ENCODE measurements at regions not wholly inside any gene's neighbourhood (a gene's known extent, or its start where the extent isn't known, plus 50 kb on each side); places are given as distances from the start of the nearest gene placed in this dataset.
"Not testable (repeated sequence)": the region's sequence is repeated elsewhere in the genome, so short reads cannot be mapped to it uniquely, and the experiment has no call there.

DNA sequence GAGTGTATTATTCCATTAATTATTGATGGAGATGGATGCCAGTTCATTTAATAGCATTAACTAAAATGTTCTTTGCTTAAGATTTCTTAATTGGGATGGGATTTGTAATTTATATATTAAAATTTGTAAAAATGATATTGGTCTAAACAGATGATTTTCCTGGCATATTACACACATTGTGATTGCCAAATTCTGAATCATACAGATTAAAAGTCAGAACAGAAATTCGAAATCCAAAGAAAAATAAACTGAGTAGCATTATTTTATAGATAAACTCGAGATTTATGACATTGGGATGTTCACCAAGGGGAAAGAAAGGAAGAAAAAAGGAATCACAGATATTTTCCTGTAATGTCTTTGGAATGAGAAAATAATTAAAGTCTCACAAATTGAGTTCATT lies 481.1 kb downstream of the CCER1 start:
- Mint-ChIP-seq H3K36me3 (no peaks in the 10 kb centered on the region), H3K4me1 (ENCODE audit: unreplicated experiment) (no peaks in the 10 kb centered on the region), H3K9me3 (no peaks in the 10 kb centered on the region), H3K27me3 (no peaks in the 10 kb centered on the region), H3K4me3 (no peak overlapping the region), H3K27ac (no peak overlapping the region)
- DNase-seq (ENCODE audit: extremely low spot score, unreplicated experiment): no peak
- TF ChIP-seq, protein P1, sequence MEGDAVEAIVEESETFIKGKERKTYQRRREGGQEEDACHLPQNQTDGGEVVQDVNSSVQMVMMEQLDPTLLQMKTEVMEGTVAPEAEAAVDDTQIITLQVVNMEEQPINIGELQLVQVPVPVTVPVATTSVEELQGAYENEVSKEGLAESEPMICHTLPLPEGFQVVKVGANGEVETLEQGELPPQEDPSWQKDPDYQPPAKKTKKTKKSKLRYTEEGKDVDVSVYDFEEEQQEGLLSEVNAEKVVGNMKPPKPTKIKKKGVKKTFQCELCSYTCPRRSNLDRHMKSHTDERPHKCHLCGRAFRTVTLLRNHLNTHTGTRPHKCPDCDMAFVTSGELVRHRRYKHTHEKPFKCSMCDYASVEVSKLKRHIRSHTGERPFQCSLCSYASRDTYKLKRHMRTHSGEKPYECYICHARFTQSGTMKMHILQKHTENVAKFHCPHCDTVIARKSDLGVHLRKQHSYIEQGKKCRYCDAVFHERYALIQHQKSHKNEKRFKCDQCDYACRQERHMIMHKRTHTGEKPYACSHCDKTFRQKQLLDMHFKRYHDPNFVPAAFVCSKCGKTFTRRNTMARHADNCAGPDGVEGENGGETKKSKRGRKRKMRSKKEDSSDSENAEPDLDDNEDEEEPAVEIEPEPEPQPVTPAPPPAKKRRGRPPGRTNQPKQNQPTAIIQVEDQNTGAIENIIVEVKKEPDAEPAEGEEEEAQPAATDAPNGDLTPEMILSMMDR (conservative IDR thresholded peaks at IDR 0.05): no peak

DNA sequence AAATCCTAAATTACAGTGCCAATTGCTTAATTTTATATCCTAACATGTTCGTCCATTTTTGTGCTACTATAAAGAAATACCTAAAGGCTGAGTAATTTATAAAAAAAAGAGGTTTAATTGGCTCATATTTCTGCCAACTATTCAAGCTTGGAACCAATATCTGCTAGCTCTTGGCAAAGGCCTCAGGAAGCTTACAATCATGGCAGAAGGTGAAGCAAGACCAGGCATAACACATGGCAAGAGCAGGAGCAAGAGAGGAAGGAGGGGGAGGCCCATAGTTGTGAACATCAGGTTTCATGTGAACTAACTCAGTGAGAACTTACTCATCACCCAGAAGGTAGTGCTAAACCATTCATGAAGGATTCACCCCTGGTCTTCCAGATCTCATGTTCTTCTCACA lies 494.3 kb downstream of the CCER1 start:
- TF ChIP-seq, protein P1 (conservative IDR thresholded peaks at IDR 0.05): no peak
- Mint-ChIP-seq H3K4me3 (no peak overlapping the region), H3K27me3 (no peaks in the 10 kb centered on the region), H3K27ac (no peak overlapping the region), H3K4me1 (ENCODE audit: unreplicated experiment) (no peaks in the 10 kb centered on the region), H3K36me3 (no peaks in the 10 kb centered on the region), H3K9me3 (peaks cover 4% of the 10 kb centered on the region)
- no peak for DNase-seq (ENCODE audit: extremely low spot score, unreplicated experiment)

DNA sequence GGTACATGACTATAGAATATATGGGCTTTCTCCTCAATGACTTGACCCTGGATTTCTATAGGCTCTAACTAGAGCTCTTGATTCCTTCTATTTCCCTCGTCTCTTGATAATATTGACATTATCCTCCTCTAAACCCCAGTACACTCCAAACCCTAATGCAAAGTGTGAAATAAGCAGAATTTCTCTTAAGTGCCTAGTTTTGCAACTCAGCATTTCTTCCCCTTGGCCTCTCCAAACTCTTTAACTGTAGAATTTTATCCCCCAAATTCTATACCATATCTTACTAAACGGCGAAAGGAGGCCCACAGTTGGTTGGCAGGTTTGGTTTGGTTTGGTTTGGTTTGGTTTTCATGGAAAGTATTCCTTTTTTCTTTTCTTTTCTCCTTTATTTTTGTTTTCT lies 498.7 kb downstream of the CCER1 start:
- H3K4me1 Mint-ChIP-seq (ENCODE audit: unreplicated experiment): no peaks in the 10 kb centered on the region
- peaks cover 4% of the 10 kb centered on the region for H3K9me3 Mint-ChIP-seq
- no peak overlapping the region for H3K27ac Mint-ChIP-seq
- no peaks in the 10 kb centered on the region for H3K36me3 Mint-ChIP-seq
- no peak for DNase-seq (ENCODE audit: extremely low spot score, unreplicated experiment)
- no peak overlapping the region for H3K4me3 Mint-ChIP-seq
- TF ChIP-seq, protein P1 (conservative IDR thresholded peaks at IDR 0.05): no peak
- H3K27me3 Mint-ChIP-seq: no peaks in the 10 kb centered on the region

DNA sequence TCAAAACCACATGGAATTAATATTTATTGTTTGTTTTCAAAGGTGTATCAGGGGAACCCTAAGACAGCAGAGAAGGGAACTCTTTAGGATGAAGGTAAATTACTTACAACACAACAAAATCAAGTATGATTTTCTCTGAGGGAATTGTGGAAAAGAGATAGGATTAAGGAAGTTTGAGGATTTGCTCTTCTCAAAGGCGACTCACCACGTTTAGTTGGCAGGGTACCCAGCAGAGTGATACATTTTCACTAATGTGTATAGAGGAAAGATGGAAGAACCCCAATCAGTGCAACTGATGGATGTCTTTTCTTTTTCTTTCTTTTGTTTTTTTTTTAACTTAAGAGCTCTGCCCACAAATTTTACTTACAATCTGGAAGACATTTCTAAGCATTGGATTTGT lies 499.2 kb downstream of the CCER1 start:
- Mint-ChIP-seq H3K9me3 (peaks cover 8% of the 10 kb centered on the region), H3K4me3 (no peak overlapping the region), H3K4me1 (ENCODE audit: unreplicated experiment) (no peaks in the 10 kb centered on the region), H3K36me3 (no peaks in the 10 kb centered on the region), H3K27ac (no peak overlapping the region), H3K27me3 (no peaks in the 10 kb centered on the region)
- DNase-seq (ENCODE audit: extremely low spot score, unreplicated experiment): no peak
- TF ChIP-seq, protein P1 (conservative IDR thresholded peaks at IDR 0.05): no peak

DNA sequence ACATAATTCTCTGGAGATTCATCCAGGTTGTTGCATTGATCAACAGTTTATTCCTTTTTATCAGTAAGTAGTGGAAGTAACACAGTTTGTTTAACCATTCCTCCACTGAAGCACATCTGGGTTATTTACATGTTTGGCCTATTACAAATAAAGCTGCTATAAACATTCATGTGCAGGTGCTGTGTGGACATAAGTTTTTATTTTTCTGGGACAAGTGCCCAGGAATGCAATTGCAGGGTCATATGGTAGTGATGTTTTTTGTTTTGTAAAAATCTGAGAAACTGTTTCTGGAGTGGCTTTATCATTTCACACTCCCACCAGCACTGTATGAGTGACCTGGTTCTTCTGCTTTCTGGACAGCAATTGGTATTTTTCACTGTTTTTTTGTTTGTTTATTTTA lies 505.4 kb downstream of the CCER1 start:
- H3K27ac Mint-ChIP-seq: no peak overlapping the region
- H3K4me1 Mint-ChIP-seq (ENCODE audit: unreplicated experiment): no peaks in the 10 kb centered on the region
- TF ChIP-seq, protein P1 (conservative IDR thresholded peaks at IDR 0.05): no peak
- no peak overlapping the region for H3K4me3 Mint-ChIP-seq
- H3K9me3 Mint-ChIP-seq: peaks cover 4% of the 10 kb centered on the region
- DNase-seq (ENCODE audit: extremely low spot score, unreplicated experiment): no peak
- H3K27me3 Mint-ChIP-seq: no peaks in the 10 kb centered on the region
- H3K36me3 Mint-ChIP-seq: no peaks in the 10 kb centered on the region

DNA sequence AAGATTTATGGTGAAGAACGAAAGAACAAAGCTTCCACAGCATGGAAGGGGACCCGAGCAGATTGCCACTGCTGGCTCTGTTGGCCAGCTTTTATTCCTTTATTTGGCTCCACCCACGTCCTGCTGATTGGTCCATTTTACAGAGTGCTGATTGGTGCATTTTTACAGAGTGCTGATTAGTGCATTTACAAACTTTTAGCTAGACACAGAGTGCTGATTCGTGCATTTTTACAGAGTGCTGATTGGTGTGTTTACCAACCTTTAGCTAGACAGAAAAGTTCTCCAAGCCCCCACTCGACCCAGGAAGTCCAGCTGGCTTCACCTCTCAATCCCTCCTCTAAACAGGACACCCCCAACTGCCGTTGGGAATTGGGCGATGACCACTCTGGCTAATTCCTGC lies 511.5 kb downstream of the CCER1 start:
- not testable (repeated sequence) for H3K27ac Mint-ChIP-seq; H3K4me1 Mint-ChIP-seq (ENCODE audit: unreplicated experiment); H3K36me3 Mint-ChIP-seq; H3K27me3 Mint-ChIP-seq; DNase-seq (ENCODE audit: extremely low spot score, unreplicated experiment); H3K4me3 Mint-ChIP-seq; H3K9me3 Mint-ChIP-seq
